ENCODE measurements at regions not wholly inside any gene's neighbourhood (a gene's known extent, or its start where the extent isn't known, plus 50 kb on each side); places are given as distances from the start of the nearest gene placed in this dataset.

GRCh38 chr10:4074545-4075407, 289.8 kb upstream of the KLF6 start:
- no peak for DNase-seq (ENCODE audit: low spot score)

GRCh38 chr10:4073912-4074311, 288.9 kb upstream of the KLF6 start:
- DNase-seq (ENCODE audit: low spot score), result no peak

GRCh38 chr10:4070921-4071660, 286.1 kb upstream of the KLF6 start:
- no peak for DNase-seq (ENCODE audit: low spot score)

- DNase-seq (ENCODE audit: low spot score), result no peak
Observed at GRCh38 chr10:4070184-4070583, 285.2 kb upstream of the KLF6 start.

- DNase-seq (ENCODE audit: low spot score), result no peak
Observed at GRCh38 chr10:4069491-4069890, 284.5 kb upstream of the KLF6 start.

GRCh38 chr10:4068629-4069028, 283.6 kb upstream of the KLF6 start:
- DNase-seq (ENCODE audit: low spot score), result no peak

GRCh38 chr10:4067931-4068561, 283.0 kb upstream of the KLF6 start:
- DNase-seq (ENCODE audit: low spot score), result no peak

GRCh38 chr10:4067531-4067930, 282.5 kb upstream of the KLF6 start:
- no peak for DNase-seq (ENCODE audit: low spot score)

GRCh38 chr10:4066581-4067390, 281.8 kb upstream of the KLF6 start:
- no peak for DNase-seq (ENCODE audit: low spot score)

GRCh38 chr10:4064489-4064888, 279.5 kb upstream of the KLF6 start:
- no peak for DNase-seq (ENCODE audit: low spot score)

- DNase-seq (ENCODE audit: low spot score), result no peak
Observed at GRCh38 chr10:4063717-4064116, 278.7 kb upstream of the KLF6 start.

GRCh38 chr10:4062751-4063150, 277.7 kb upstream of the KLF6 start:
- DNase-seq (ENCODE audit: low spot score), result no peak

GRCh38 chr10:4062072-4062471, 277.1 kb upstream of the KLF6 start:
- DNase-seq (ENCODE audit: low spot score), result no peak

- DNase-seq (ENCODE audit: low spot score), result no peak
Observed at GRCh38 chr10:4061441-4061951, 276.5 kb upstream of the KLF6 start.

- DNase-seq (ENCODE audit: low spot score), result no peak
Observed at GRCh38 chr10:4059471-4060138, 274.6 kb upstream of the KLF6 start.

- DNase-seq (ENCODE audit: low spot score), result no peak
Observed at GRCh38 chr10:4058514-4059029, 273.6 kb upstream of the KLF6 start.

GRCh38 chr10:4057725-4058513, 272.9 kb upstream of the KLF6 start:
- no peak for DNase-seq (ENCODE audit: low spot score)

GRCh38 chr10:4057021-4057420, 272.0 kb upstream of the KLF6 start:
- DNase-seq (ENCODE audit: low spot score), result no peak

- DNase-seq (ENCODE audit: low spot score), result no peak
Observed at GRCh38 chr10:4054656-4055435, 269.8 kb upstream of the KLF6 start.

All from hematopoietic multipotent progenitor cell treated with erythropoietin and hydrocortisone succinate and interleukin-3 and kit ligand, for 17 days (in vitro differentiated cells).